ENCODE measurements at regions not wholly inside any gene's neighbourhood (a gene's known extent, or its start where the extent isn't known, plus 50 kb on each side); places are given as distances from the start of the nearest gene placed in this dataset.

DNA sequence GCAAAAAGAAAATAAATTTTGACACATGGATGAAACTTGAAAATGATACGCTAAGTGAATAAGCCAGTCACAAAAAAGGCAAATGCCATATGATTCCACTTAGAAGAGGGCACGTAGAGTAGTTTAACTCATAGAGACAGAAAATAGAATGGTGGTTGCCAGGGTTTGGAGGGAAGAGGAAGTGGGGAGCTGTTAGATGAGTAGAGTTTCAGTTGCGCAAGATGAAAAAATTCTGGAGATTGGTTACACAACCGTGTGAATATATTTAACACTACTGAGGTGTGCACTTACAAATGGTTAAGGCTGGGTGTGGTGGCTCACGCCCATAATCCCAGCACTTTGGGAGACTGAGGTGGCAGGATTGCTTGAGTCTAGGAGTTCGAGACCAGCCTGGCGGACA is 93.4 kb upstream of the TMEM132E start:
- Histone ChIP-seq H3K4me1 (replicated peaks; ENCODE audit: insufficient read depth) (no peaks in the 10 kb centered on the region), H3K36me3 (ENCODE audit: low read depth) (no peaks in the 10 kb centered on the region), H4K20me1 (ENCODE audit: insufficient read depth) (no peaks in the 10 kb centered on the region), H2AFZ (no peak overlapping the region), H3K4me3 (no peak overlapping the region), H3K27me3 (ENCODE audit: insufficient read depth, low read depth) (peaks cover 49% of the 10 kb centered on the region), H3K27ac (no peak overlapping the region), H3K4me2 (no peak overlapping the region), H3K9me2 (ENCODE audit: insufficient read depth) (no peaks in the 10 kb centered on the region), H3F3A (ENCODE audit: insufficient read depth, low read depth) (no peaks in the 10 kb centered on the region), H3K79me2 (ENCODE audit: low read depth) (no peaks in the 10 kb centered on the region), H3K9me3 (ENCODE audit: insufficient read depth, low read depth) (no peaks in the 10 kb centered on the region)
- DNase-seq, result no peak
- intact Hi-C loops (cut with micrococcal nuclease; ENCODE audit: unreplicated experiment), result no loop called here
- BruUV-seq (replicated peaks), result no TSS peak
- ChIA-PET POLR2A (ENCODE audit: unreplicated experiment) (no interaction called here), CTCF (no interaction called here)
- no peak for TF ChIP-seq CTCF (conservative IDR thresholded peaks at IDR 0.05)
- TF ChIP-seq EZH2 (IDR thresholded peaks at IDR 0.05; ENCODE audit: low read depth), result no peak

DNA sequence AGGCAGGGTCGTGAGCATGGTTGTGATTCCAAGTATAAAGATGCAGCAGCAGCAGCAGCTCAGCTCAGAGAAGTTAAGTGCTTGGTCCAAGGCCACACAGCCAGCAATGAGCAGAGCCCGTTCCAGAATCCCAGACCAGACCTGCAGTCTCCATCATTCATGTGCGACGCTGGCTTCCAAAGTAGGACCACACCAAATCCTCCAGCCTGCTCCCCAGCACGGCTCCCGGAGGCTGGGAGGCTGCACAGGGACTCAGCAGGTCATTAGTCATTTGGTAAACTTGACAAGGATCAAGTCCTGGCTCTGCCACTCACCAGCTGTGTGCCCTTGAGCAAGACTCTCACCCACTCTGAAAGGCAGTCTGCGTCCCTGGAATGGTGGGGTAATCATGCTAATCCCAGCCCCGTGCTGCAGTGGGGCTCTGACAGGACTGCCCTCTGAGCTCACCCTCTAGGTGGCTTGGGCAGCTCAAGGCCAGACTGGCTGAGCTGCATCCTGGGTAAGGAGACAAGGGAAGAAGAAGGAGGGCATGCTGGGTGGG is 95.1 kb upstream of the TMEM132E start:
- ChIA-PET CTCF (no interaction called here), POLR2A (ENCODE audit: unreplicated experiment) (no interaction called here)
- DNase-seq, result no peak
- Histone ChIP-seq H3K9me3 (ENCODE audit: insufficient read depth, low read depth) (no peaks in the 10 kb centered on the region), H4K20me1 (ENCODE audit: insufficient read depth) (no peaks in the 10 kb centered on the region), H3K9me2 (ENCODE audit: insufficient read depth) (no peaks in the 10 kb centered on the region), H2AFZ (no peak overlapping the region), H3K79me2 (ENCODE audit: low read depth) (no peaks in the 10 kb centered on the region), H3K4me3 (no peak overlapping the region), H3K27ac (no peak overlapping the region), H3F3A (ENCODE audit: insufficient read depth, low read depth) (no peaks in the 10 kb centered on the region), H3K4me1 (replicated peaks; ENCODE audit: insufficient read depth) (no peaks in the 10 kb centered on the region), H3K36me3 (ENCODE audit: low read depth) (no peaks in the 10 kb centered on the region), H3K27me3 (ENCODE audit: insufficient read depth, low read depth) (peaks cover 44% of the 10 kb centered on the region), H3K4me2 (no peak overlapping the region)
- BruUV-seq (replicated peaks), result no TSS peak
- TF ChIP-seq CTCF (conservative IDR thresholded peaks at IDR 0.05) (no peak), EZH2 (IDR thresholded peaks at IDR 0.05; ENCODE audit: low read depth) (no peak)
- intact Hi-C loops (cut with micrococcal nuclease; ENCODE audit: unreplicated experiment), result no loop called here

DNA sequence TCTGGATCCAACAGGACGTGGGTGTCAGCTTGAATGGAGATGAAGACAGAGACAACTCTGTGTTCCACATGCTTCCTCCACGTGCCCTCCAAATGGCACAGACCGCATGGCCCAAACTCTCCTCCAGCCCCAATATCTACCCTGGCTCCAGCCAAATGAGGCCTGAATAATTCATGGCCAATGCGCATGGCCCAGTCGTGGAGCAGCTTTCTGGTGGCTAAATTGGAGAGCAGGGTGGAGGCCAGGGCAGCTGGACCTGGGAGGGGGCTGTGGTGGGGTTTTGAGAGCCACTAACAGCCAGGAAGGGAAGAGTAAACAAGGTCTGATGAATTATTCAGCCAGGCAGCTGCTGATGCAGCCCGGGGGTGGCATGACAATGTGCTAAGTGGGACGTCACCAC is 96.7 kb upstream of the TMEM132E start:
- POLR2A ChIA-PET (ENCODE audit: unreplicated experiment), result no interaction called here
- H3K4me1 ChIP-seq (replicated peaks; ENCODE audit: insufficient read depth), result no peaks in the 10 kb centered on the region
- DNase-seq, result no peak
- H3K79me2 ChIP-seq (ENCODE audit: low read depth), result no peaks in the 10 kb centered on the region
- peaks cover 39% of the 10 kb centered on the region for H3K27me3 ChIP-seq (ENCODE audit: insufficient read depth, low read depth)
- no peak overlapping the region for H3K27ac ChIP-seq
- no peak overlapping the region for H2AFZ ChIP-seq
- H3K4me3 ChIP-seq, result no peak overlapping the region
- H4K20me1 ChIP-seq (ENCODE audit: insufficient read depth), result no peaks in the 10 kb centered on the region
- no peak for TF ChIP-seq EZH2 (IDR thresholded peaks at IDR 0.05; ENCODE audit: low read depth)
- no peak for TF ChIP-seq CTCF (conservative IDR thresholded peaks at IDR 0.05)
- no peaks in the 10 kb centered on the region for H3K36me3 ChIP-seq (ENCODE audit: low read depth)
- no peaks in the 10 kb centered on the region for H3F3A ChIP-seq (ENCODE audit: insufficient read depth, low read depth)
- no peaks in the 10 kb centered on the region for H3K9me3 ChIP-seq (ENCODE audit: insufficient read depth, low read depth)
- H3K4me2 ChIP-seq, result no peak overlapping the region
- CTCF ChIA-PET, result no interaction called here
- intact Hi-C loops (cut with micrococcal nuclease; ENCODE audit: unreplicated experiment), result no loop called here
- no peaks in the 10 kb centered on the region for H3K9me2 ChIP-seq (ENCODE audit: insufficient read depth)
- BruUV-seq (replicated peaks), result no TSS peak

Data from PC-9 (cell line).